ENCODE measurements at regions not wholly inside any gene's neighbourhood (a gene's known extent, or its start where the extent isn't known, plus 50 kb on each side); places are given as distances from the start of the nearest gene placed in this dataset.

GRCh38 chrX:96436105-96436504 lies 248.5 kb upstream of the DIAPH2 start:
- DNase-seq (ENCODE audit: low read depth in 1 of 2, low spot score in 1 of 2), result peak in 1 of 2 donors; percentile 48
- Histone ChIP-seq H3K4me3 (no peak overlapping the region), H3K27me3 (no peaks in the 10 kb centered on the region), H3K27ac (no peak overlapping the region), H3K9me3 (ENCODE audit: low read depth) (no peaks in the 10 kb centered on the region), H3K36me3 (no peaks in the 10 kb centered on the region), H3K4me1 (ENCODE audit: low read depth) (peaks cover 21% of the 10 kb centered on the region)
- no peak for TF ChIP-seq CTCF (IDR thresholded peaks at IDR 0.05; ENCODE audit: low read depth, low read length)

- H3K27me3 ChIP-seq, result no peaks in the 10 kb centered on the region
- no peak for TF ChIP-seq CTCF (IDR thresholded peaks at IDR 0.05; ENCODE audit: low read depth, low read length)
- peaks cover 21% of the 10 kb centered on the region for H3K4me1 ChIP-seq (ENCODE audit: low read depth)
- H3K4me3 ChIP-seq, result no peak overlapping the region
- no peaks in the 10 kb centered on the region for H3K36me3 ChIP-seq
- H3K9me3 ChIP-seq (ENCODE audit: low read depth), result no peaks in the 10 kb centered on the region
- DNase-seq (ENCODE audit: low read depth in 1 of 2, low spot score in 1 of 2), result no peak
- H3K27ac ChIP-seq, result no peak overlapping the region
These were observed 245.8 kb upstream of the DIAPH2 start for GRCh38 chrX:96438803-96439202.

- Histone ChIP-seq H3K27ac (no peak overlapping the region), H3K36me3 (no peaks in the 10 kb centered on the region), H3K4me1 (ENCODE audit: low read depth) (peaks cover 15% of the 10 kb centered on the region), H3K9me3 (ENCODE audit: low read depth) (no peaks in the 10 kb centered on the region), H3K27me3 (no peaks in the 10 kb centered on the region), H3K4me3 (no peak overlapping the region)
- peak in 1 of 2 donors; percentile 48 for DNase-seq (ENCODE audit: low read depth in 1 of 2, low spot score in 1 of 2)
- no peak for TF ChIP-seq CTCF (IDR thresholded peaks at IDR 0.05; ENCODE audit: low read depth, low read length)
These were observed 243.7 kb upstream of the DIAPH2 start for GRCh38 chrX:96440941-96441340.

- Histone ChIP-seq H3K27me3 (no peaks in the 10 kb centered on the region), H3K9me3 (ENCODE audit: low read depth) (no peaks in the 10 kb centered on the region), H3K27ac (no peak overlapping the region), H3K4me1 (ENCODE audit: low read depth) (no peaks in the 10 kb centered on the region), H3K4me3 (no peak overlapping the region), H3K36me3 (no peaks in the 10 kb centered on the region)
- DNase-seq (ENCODE audit: low read depth in 1 of 2, low spot score in 1 of 2), result no peak
- no peak for TF ChIP-seq CTCF (IDR thresholded peaks at IDR 0.05; ENCODE audit: low read depth, low read length)
These were observed 239.0 kb upstream of the DIAPH2 start for GRCh38 chrX:96445531-96446065.

GRCh38 chrX:96446524-96446923 lies 238.1 kb upstream of the DIAPH2 start:
- no peak for DNase-seq (ENCODE audit: low read depth in 1 of 2, low spot score in 1 of 2)
- Histone ChIP-seq H3K9me3 (ENCODE audit: low read depth) (no peaks in the 10 kb centered on the region), H3K27ac (no peak overlapping the region), H3K4me1 (ENCODE audit: low read depth) (no peaks in the 10 kb centered on the region), H3K4me3 (no peak overlapping the region), H3K36me3 (no peaks in the 10 kb centered on the region), H3K27me3 (no peaks in the 10 kb centered on the region)
- TF ChIP-seq CTCF (IDR thresholded peaks at IDR 0.05; ENCODE audit: low read depth, low read length), result no peak

GRCh38 chrX:96447161-96447560 lies 237.5 kb upstream of the DIAPH2 start:
- H3K4me1 ChIP-seq (ENCODE audit: low read depth), result no peaks in the 10 kb centered on the region
- H3K27ac ChIP-seq, result no peak overlapping the region
- no peaks in the 10 kb centered on the region for H3K36me3 ChIP-seq
- no peaks in the 10 kb centered on the region for H3K9me3 ChIP-seq (ENCODE audit: low read depth)
- H3K27me3 ChIP-seq, result no peaks in the 10 kb centered on the region
- DNase-seq (ENCODE audit: low read depth in 1 of 2, low spot score in 1 of 2), result no peak
- no peak overlapping the region for H3K4me3 ChIP-seq
- TF ChIP-seq CTCF (IDR thresholded peaks at IDR 0.05; ENCODE audit: low read depth, low read length), result no peak
